HUES64 (cell line): ENCODE measurements at regions not wholly inside any gene's neighbourhood (a gene's known extent, or its start where the extent isn't known, plus 50 kb on each side); places are given as distances from the start of the nearest gene placed in this dataset.

Experiments used
- H3K27ac ChIP-seq: 2 replicates; pipeline ENCODE4 v1.7.0; 2013; ENCODE audit warnings: low read depth, low read length, inconsistent platforms
- H3K27me3 ChIP-seq: 2 replicates; pipeline ENCODE4 v1.6.1; 2013; ENCODE audit warnings: mild to moderate bottlenecking, low read length; ENCODE audit not compliant: insufficient read depth
- H3K36me3 ChIP-seq: 2 replicates; pipeline ENCODE4 v1.6.1; 2013; ENCODE audit warnings: mild to moderate bottlenecking, low read length; ENCODE audit not compliant: insufficient read depth
- H3K4me1 ChIP-seq: 2 replicates; pipeline ENCODE4 v1.6.1; 2013; ENCODE audit warnings: mild to moderate bottlenecking, low read length, moderate library complexity; ENCODE audit not compliant: insufficient read depth
- H3K4me3 ChIP-seq: 2 replicates; pipeline ENCODE4 v1.5.1; 2013; ENCODE audit warnings: mild to moderate bottlenecking, low read length, moderate library complexity
- H3K9ac ChIP-seq: 2 replicates; pipeline ENCODE4 v1.6.1; 2013; ENCODE audit warnings: mild to moderate bottlenecking, low read depth, low read length
- H3K9me3 ChIP-seq: 2 replicates; pipeline ENCODE4 v1.6.1; 2013; ENCODE audit warnings: low read depth, low read length; ENCODE audit not compliant: insufficient read depth
- WGBS: fragments of 150-250, 120-280 bp; methylation state at CpG from one replicate; pipeline ENCODE4 v1.1.7; 2013; ENCODE audit warnings: missing lambda C conversion rate; 5-methylcytosine and 5-hydroxymethylcytosine counted together

- Histone ChIP-seq H3K9me3 (no peaks in the 10 kb centered on the region), H3K9ac (no peak overlapping the region), H3K27ac (no peak overlapping the region), H3K36me3 (no peaks in the 10 kb centered on the region), H3K27me3 (no peaks in the 10 kb centered on the region), H3K4me1 (no peaks in the 10 kb centered on the region), H3K4me3 (no peak overlapping the region)
- WGBS: 98% methylated on average over 6 of the region's 7 CpGs
Observed at GRCh38 chr5:68627001-68627400, 411.4 kb downstream of the PIK3R1 start.

GRCh38 chr5:68628082-68628814 lies 412.7 kb downstream of the PIK3R1 start:
- Histone ChIP-seq H3K9ac (no peak overlapping the region), H3K27me3 (no peaks in the 10 kb centered on the region), H3K4me1 (no peaks in the 10 kb centered on the region), H3K36me3 (no peaks in the 10 kb centered on the region), H3K27ac (no peak overlapping the region), H3K4me3 (no peak overlapping the region), H3K9me3 (no peaks in the 10 kb centered on the region)
- 91% methylated on average over 5 of the region's 5 CpGs for WGBS

GRCh38 chr5:68630354-68630753 lies 414.8 kb downstream of the PIK3R1 start:
- H3K36me3 ChIP-seq: no peaks in the 10 kb centered on the region
- no peak overlapping the region for H3K27ac ChIP-seq
- WGBS: 90% methylated on average over 1 of the region's 1 CpG
- H3K4me3 ChIP-seq: no peak overlapping the region
- H3K4me1 ChIP-seq: no peaks in the 10 kb centered on the region
- no peaks in the 10 kb centered on the region for H3K27me3 ChIP-seq
- H3K9me3 ChIP-seq: no peaks in the 10 kb centered on the region
- H3K9ac ChIP-seq: no peak overlapping the region

DNA sequence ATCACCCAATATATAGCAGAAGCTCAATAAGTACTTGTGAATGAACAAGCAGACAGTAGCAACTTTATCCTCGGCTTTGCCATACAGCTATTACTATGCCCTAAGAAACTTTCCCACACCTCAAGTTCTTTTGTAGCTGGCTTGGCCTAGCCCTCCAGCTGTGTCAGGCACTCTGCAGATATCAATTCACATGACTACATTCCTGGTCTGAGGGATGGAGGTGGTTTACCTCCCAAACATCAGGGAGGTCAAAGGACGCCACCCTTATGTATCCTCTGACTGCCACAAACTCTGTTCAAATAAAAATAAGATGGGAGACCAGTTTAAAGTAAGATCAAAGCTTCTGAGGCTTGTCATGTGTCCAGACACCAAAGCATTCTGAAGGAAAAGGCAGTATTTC lies 416.3 kb downstream of the PIK3R1 start:
- H3K27ac ChIP-seq: no peak overlapping the region
- H3K9ac ChIP-seq: no peak overlapping the region
- no peaks in the 10 kb centered on the region for H3K9me3 ChIP-seq
- no peaks in the 10 kb centered on the region for H3K4me1 ChIP-seq
- H3K36me3 ChIP-seq: no peaks in the 10 kb centered on the region
- no peaks in the 10 kb centered on the region for H3K27me3 ChIP-seq
- 91% methylated on average over 2 of the region's 2 CpGs for WGBS
- no peak overlapping the region for H3K4me3 ChIP-seq

DNA sequence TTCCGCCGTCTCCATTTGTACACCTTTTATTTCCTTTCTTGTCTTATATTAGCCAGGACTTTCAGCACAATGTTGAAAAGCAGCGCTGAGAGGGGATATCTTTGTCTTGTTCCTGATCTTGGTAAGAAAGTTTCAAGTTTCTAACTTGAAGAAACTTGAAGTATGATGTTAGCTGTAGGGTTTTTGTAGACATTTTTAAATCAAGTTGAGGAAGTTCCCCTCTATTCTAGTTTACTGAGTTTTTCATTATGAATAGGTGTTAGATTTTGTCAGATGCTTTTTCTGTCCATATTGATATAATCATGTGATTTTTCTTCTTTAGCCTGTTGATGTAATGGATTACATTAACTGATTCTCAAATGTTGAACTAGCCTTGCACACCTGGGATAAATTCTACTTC lies 425.7 kb downstream of the PIK3R1 start:
- no peaks in the 10 kb centered on the region for H3K27me3 ChIP-seq
- WGBS: 100% methylated on average over 3 of the region's 3 CpGs

GRCh38 chr5:68643064-68643463 lies 427.5 kb downstream of the PIK3R1 start:
- peaks cover 5% of the 10 kb centered on the region; the same call in 1 of the 2 replicates for H3K4me1 ChIP-seq
- no peak overlapping the region for H3K9ac ChIP-seq
- WGBS: 7% methylated on average over 1 of the region's 1 CpG
- H3K4me3 ChIP-seq: no peak overlapping the region
- no peaks in the 10 kb centered on the region for H3K9me3 ChIP-seq
- H3K27me3 ChIP-seq: no peaks in the 10 kb centered on the region
- H3K27ac ChIP-seq: no peak overlapping the region
- H3K36me3 ChIP-seq: no peaks in the 10 kb centered on the region

More for the DNA sequence above, 425.7 kb downstream of the PIK3R1 start:
- Histone ChIP-seq H3K4me1 (peaks cover 5% of the 10 kb centered on the region; the same call in 1 of the 2 replicates), H3K9ac (no peak overlapping the region), H3K4me3 (no peak overlapping the region), H3K9me3 (no peaks in the 10 kb centered on the region), H3K36me3 (no peaks in the 10 kb centered on the region), H3K27ac (no peak overlapping the region)

DNA sequence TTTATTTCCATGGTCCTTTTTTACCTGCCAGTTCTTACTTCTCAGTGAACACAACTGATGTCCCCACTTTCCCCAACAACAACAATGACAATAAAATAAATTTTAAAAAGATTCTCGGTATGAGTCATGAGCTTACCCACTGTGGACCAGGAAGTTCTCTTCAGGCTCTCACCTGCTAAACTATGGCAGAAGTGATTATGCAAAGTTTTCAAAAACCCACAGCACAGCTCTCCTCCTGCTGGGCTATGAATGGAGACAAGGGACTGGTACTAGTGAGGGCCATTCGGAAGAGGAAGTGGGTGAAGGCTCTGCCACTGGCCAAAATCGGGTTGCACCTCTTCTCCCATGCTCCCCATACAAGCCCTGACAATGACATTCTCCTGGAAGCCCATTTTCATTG lies 429.4 kb downstream of the PIK3R1 start:
- no peak overlapping the region for H3K4me3 ChIP-seq
- H3K4me1 ChIP-seq: peaks cover 5% of the 10 kb centered on the region; the same call in 1 of the 2 replicates
- no peak overlapping the region for H3K9ac ChIP-seq
- no peaks in the 10 kb centered on the region for H3K9me3 ChIP-seq
- no peaks in the 10 kb centered on the region for H3K36me3 ChIP-seq
- 81% methylated on average over 3 of the region's 3 CpGs for WGBS
- no peaks in the 10 kb centered on the region for H3K27me3 ChIP-seq
- no peak overlapping the region for H3K27ac ChIP-seq

DNA sequence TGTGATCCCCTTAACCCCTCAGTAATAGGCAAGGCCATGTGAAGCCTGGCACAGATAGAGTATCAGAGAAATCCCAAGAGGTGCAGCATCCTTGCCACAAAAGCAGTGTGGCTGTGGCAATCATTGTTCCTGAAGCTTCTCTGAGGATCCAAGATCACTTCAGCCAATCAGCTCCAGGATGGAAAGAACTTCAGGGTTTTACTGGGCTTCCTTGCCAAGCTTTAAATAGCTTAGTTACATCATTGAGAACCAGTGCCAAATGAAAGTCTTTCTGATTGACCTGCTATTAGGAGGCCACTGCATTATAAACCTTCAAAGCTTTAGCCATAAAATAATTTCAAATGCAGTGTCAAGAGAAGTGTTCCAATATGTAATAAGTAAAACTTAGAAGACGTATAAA lies 430.6 kb downstream of the PIK3R1 start:
- Histone ChIP-seq H3K36me3 (no peaks in the 10 kb centered on the region), H3K27me3 (no peaks in the 10 kb centered on the region), H3K9ac (no peak overlapping the region), H3K27ac (no peak overlapping the region), H3K4me3 (no peak overlapping the region), H3K4me1 (peaks cover 5% of the 10 kb centered on the region; the same call in 1 of the 2 replicates), H3K9me3 (no peaks in the 10 kb centered on the region)
- WGBS: 95% methylated on average over 1 of the region's 1 CpG

DNA sequence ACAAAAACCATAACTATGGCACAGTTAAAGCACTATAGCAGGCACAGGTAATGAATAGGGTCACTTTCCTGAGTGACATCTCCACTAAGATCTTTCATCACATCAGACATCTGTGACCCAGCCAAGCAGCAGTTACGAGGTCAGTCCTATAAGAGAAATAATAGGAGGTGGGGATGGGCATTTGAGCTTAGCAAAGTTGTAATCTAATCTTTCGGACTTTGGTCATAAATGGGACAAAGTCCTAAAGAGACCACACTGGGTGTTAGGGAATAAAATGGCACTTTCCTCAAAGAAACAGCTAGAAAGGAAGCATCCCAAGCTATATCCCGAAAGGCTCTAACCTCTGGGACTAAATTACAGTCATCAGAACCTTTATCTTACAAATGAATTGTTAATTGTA lies 432.2 kb downstream of the PIK3R1 start:
- Histone ChIP-seq H3K4me1 (peaks cover 5% of the 10 kb centered on the region; the same call in 1 of the 2 replicates), H3K36me3 (no peaks in the 10 kb centered on the region), H3K9me3 (no peaks in the 10 kb centered on the region), H3K27me3 (no peaks in the 10 kb centered on the region), H3K27ac (no peak overlapping the region), H3K9ac (no peak overlapping the region), H3K4me3 (no peak overlapping the region)
- WGBS: 85% methylated on average over 3 of the region's 3 CpGs

GRCh38 chr5:68648944-68649857 lies 433.6 kb downstream of the PIK3R1 start:
- WGBS: 87% methylated on average over 7 of the region's 8 CpGs
- Histone ChIP-seq H3K27me3 (no peaks in the 10 kb centered on the region), H3K27ac (no peak overlapping the region)

GRCh38 chr5:68652534-68652965 lies 437.0 kb downstream of the PIK3R1 start:
- Histone ChIP-seq H3K36me3 (no peaks in the 10 kb centered on the region), H3K9me3 (no peaks in the 10 kb centered on the region), H3K9ac (no peak overlapping the region), H3K27ac (no peak overlapping the region), H3K27me3 (no peaks in the 10 kb centered on the region), H3K4me3 (no peak overlapping the region), H3K4me1 (no peaks in the 10 kb centered on the region)
- WGBS: 95% methylated on average over 3 of the region's 3 CpGs

More at GRCh38 chr5:68648944-68649857, 433.6 kb downstream of the PIK3R1 start:
- Histone ChIP-seq H3K4me3 (no peak overlapping the region), H3K9ac (no peak overlapping the region), H3K36me3 (no peaks in the 10 kb centered on the region), H3K4me1 (no peaks in the 10 kb centered on the region; the same call in 1 of the 2 replicates), H3K9me3 (no peaks in the 10 kb centered on the region)
